Thoracic aorta (tissue), 2 donors: ENCODE measurements at regions not wholly inside any gene's neighbourhood (a gene's known extent, or its start where the extent isn't known, plus 50 kb on each side); places are given as distances from the start of the nearest gene placed in this dataset.

Experiments used
- ATAC-seq: fragments of 150-250 bp; one replicate; pipeline ENCODE4 v1.8.0; 2017; ENCODE audit warnings: low read depth; ENCODE audit not compliant: insufficient number of reproducible peaks, low FRiP score
- DNase-seq: peaks from one replicate; pipeline ENCODE4 v3.0.0-alpha.2; 2020; ENCODE audit warnings: low spot score
- H3K27ac ChIP-seq, 2 donors: fragments of 200-600 bp; sonication (generic); 1 replicate in 1 of 2; 2 replicates in 1 of 2; pipeline ENCODE4 v1.5.1; 2016; ENCODE audit warnings: mild to moderate bottlenecking in 2 of 2, moderate library complexity in 2 of 2
- H3K27me3 ChIP-seq: fragments of 200-600 bp; sonication (generic); replicated peaks from 2 replicates; pipeline ENCODE4 v1.6.0; 2016; ENCODE audit warnings: mild to moderate bottlenecking; ENCODE audit not compliant: insufficient read depth
- H3K36me3 ChIP-seq: fragments of 200-600 bp; sonication (generic); one replicate; pipeline ENCODE4 v1.5.1; 2016
- H3K4me1 ChIP-seq, 2 donors: fragments of 200-600 bp; sonication (generic); 1 replicate in 1 of 2; 2 replicates in 1 of 2; pipeline versions ENCODE4 v1.5.1 to v1.6.0; 2016; ENCODE audit warnings: low read depth in 2 of 2, mild to moderate bottlenecking in 1 of 2; ENCODE audit not compliant: control insufficient read depth in 1 of 2
- H3K4me3 ChIP-seq: fragments of 200-600 bp; sonication (generic); 2 replicates; pipeline ENCODE4 v1.5.1; 2016; ENCODE audit warnings: mild to moderate bottlenecking
- H3K9me3 ChIP-seq: fragments of 200-600 bp; sonication (generic); 2 replicates; pipeline ENCODE4 v1.5.1; 2016
- TF ChIP-seq, protein P1 (sequence below): fragments of 200-600 bp; sonication (generic); IDR thresholded peaks from one replicate; pipeline ENCODE4 v1.5.1; 2019; ENCODE audit warnings: antibody characterized with exemption

DNA sequence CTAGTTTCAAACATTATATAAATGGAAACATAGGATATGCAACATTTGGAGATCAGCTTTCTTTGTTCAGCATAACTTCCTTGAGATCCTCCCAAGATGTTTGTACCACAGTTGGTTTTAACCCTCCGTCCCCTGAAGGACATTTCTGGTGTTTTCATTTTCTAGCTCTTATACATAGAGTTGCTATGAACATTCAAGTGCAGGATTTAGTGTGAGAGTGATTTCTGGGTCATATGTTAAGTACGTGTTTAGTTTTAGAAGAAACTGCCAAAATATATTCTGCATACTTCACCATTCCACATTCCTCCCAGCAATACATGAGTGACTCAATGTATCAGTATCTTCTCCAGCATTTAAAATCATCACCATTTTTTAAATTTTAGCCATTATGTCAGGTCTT lies 588.7 kb upstream of the PFKP start:
- Histone ChIP-seq H3K9me3 (no peaks in the 10 kb centered on the region), H3K4me3 (no peak overlapping the region), H3K36me3 (no peaks in the 10 kb centered on the region), H3K27ac (no peak overlapping the region), H3K27me3 (no peaks in the 10 kb centered on the region), H3K4me1 (no peaks in the 10 kb centered on the region)
- ATAC-seq (no peak), DNase-seq (no peak)
- TF ChIP-seq, protein P1, sequence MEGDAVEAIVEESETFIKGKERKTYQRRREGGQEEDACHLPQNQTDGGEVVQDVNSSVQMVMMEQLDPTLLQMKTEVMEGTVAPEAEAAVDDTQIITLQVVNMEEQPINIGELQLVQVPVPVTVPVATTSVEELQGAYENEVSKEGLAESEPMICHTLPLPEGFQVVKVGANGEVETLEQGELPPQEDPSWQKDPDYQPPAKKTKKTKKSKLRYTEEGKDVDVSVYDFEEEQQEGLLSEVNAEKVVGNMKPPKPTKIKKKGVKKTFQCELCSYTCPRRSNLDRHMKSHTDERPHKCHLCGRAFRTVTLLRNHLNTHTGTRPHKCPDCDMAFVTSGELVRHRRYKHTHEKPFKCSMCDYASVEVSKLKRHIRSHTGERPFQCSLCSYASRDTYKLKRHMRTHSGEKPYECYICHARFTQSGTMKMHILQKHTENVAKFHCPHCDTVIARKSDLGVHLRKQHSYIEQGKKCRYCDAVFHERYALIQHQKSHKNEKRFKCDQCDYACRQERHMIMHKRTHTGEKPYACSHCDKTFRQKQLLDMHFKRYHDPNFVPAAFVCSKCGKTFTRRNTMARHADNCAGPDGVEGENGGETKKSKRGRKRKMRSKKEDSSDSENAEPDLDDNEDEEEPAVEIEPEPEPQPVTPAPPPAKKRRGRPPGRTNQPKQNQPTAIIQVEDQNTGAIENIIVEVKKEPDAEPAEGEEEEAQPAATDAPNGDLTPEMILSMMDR: no peak

DNA sequence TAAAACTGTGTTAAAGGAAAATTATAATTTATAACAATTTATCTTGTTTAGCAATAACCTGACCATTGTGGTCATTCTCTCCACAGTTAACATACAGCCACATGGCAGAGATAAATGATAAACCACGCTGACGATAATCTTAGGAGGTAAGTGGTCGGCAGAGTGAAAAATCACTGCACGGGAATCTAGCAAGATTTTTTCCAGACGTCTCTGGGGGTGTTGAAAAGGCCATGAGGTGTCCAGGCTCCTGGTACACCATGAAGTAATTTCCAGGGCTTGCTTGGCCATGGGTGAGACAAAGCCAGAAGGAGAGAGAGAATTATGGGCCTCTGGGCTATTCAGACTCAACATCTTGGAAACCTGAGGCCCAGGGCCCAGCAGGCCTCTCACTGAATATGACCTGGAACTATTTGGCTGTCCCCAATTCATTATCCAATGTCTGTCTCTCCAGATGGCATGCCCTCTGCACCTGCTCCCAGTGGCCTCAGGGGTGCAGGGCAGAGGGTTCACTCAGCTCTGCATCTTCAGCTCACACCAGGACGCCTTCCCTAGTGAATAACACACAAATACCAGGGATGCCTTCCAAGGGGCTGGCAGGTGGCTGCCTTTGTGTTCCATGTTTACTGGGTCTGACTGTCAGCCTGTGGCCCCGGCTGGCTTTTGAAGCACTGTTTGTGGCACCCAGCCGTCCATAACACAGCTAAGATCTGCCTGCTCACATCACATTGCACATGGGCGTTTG lies 590.4 kb upstream of the PFKP start:
- no peak overlapping the region for H3K4me3 ChIP-seq
- TF ChIP-seq, protein P1: no peak
- no peak for DNase-seq
- no peak overlapping the region for H3K27ac ChIP-seq
- H3K4me1 ChIP-seq: no peaks in the 10 kb centered on the region
- no peak for ATAC-seq
- H3K27me3 ChIP-seq: no peaks in the 10 kb centered on the region
- no peaks in the 10 kb centered on the region for H3K36me3 ChIP-seq
- no peaks in the 10 kb centered on the region for H3K9me3 ChIP-seq

DNA sequence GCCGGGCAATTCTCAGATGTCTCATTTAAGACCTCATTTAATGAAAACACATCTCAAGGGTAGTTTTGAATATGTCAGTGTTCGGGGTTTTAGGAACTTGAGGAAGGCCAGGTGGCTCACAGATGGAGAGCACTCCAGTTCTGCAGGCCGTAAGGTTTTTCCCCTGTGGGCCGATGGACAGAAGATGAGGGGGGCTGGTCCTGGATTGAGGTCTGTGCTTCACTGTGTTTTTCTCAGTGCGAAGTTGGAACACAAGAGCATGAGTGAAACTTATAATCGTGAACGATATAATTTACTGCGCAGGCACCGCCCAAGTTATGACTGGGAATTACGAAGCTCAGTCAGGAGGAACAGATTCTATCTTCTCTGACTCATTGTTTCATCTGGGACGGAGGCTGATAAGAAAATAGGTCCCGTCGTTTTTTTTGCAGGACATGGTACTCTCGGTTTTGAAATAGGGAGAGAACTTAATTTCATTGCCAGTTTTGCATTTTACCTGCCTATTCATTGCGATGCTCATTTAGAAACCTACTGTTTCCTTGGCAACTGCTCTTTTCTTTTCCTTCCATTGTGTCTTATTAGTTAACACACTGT lies 591.0 kb upstream of the PFKP start:
- TF ChIP-seq, protein P1: no peak
- Histone ChIP-seq H3K4me3 (no peak overlapping the region), H3K36me3 (no peaks in the 10 kb centered on the region), H3K4me1 (no peaks in the 10 kb centered on the region), H3K27me3 (no peaks in the 10 kb centered on the region), H3K9me3 (no peaks in the 10 kb centered on the region), H3K27ac (no peak overlapping the region)
- DNase-seq (no peak), ATAC-seq (no peak)

DNA sequence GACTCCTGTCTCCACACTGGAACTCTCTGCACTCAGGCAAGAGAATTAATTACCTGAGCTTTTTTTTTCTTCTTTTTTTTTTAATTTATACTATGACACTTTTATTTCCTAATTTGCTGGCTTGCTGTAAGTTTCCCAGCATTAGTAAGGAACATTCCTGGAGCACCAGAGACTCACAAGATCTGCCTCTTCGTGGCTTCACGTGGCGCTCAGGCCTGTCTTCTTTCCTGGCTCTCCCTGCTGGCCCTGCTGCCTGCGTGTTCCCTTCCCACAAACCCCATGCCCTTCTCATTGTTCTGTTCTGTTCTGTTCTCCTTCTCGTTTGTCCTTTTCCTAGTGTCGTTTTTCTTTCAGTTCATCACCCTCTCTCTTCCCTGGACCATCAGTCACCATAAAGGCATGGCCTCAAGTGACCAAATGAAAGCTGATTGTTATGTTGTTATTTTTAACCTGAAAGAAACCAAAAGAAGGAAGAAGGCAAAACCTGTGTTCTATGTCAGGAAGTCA lies 591.6 kb upstream of the PFKP start:
- H3K27me3 ChIP-seq: no peaks in the 10 kb centered on the region
- no peak overlapping the region for H3K4me3 ChIP-seq
- TF ChIP-seq, protein P1: no peak
- H3K27ac ChIP-seq: no peak overlapping the region
- no peaks in the 10 kb centered on the region for H3K9me3 ChIP-seq
- H3K4me1 ChIP-seq: no peaks in the 10 kb centered on the region
- DNase-seq (no peak), ATAC-seq (no peak)
- H3K36me3 ChIP-seq: no peaks in the 10 kb centered on the region

DNA sequence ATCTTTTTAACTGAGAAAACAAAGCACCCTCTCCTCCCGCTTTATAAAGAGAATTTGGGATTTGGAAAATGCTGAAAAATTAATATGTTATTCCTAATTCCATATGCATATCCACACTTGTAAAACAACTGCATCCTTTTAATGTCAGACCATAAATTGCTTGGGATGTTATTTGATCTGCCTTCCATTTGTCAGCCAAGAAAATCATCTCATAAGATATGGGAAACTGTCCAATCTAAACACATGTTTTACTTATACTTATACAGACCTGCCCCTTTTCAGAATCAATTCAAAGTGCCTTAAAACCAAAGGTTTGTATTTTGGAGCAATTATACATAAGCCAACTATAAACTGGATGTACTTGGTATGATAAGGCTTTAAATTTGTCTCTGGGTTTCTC lies 595.5 kb upstream of the PFKP start:
- Histone ChIP-seq H3K27ac (no peak overlapping the region), H3K36me3 (no peaks in the 10 kb centered on the region), H3K4me3 (no peak overlapping the region), H3K4me1 (no peaks in the 10 kb centered on the region), H3K9me3 (no peaks in the 10 kb centered on the region), H3K27me3 (no peaks in the 10 kb centered on the region)
- TF ChIP-seq, protein P1: no peak
- no peak for DNase-seq
- ATAC-seq: no peak
